ENCODE measurements at regions not wholly inside any gene's neighbourhood (a gene's known extent, or its start where the extent isn't known, plus 50 kb on each side); places are given as distances from the start of the nearest gene placed in this dataset.

GRCh38 chr11:30717009-30717408 is 130.9 kb upstream of the MPPED2 start:
- TF ChIP-seq EZH2 (IDR thresholded peaks at IDR 0.05; ENCODE audit: insufficient read depth, low read length) (no peak), CTCF (IDR thresholded peaks at IDR 0.05; ENCODE audit: insufficient read depth, low read depth, low read length) (no peak)
